ENCODE measurements at regions not wholly inside any gene's neighbourhood (a gene's known extent, or its start where the extent isn't known, plus 50 kb on each side); places are given as distances from the start of the nearest gene placed in this dataset.

DNA sequence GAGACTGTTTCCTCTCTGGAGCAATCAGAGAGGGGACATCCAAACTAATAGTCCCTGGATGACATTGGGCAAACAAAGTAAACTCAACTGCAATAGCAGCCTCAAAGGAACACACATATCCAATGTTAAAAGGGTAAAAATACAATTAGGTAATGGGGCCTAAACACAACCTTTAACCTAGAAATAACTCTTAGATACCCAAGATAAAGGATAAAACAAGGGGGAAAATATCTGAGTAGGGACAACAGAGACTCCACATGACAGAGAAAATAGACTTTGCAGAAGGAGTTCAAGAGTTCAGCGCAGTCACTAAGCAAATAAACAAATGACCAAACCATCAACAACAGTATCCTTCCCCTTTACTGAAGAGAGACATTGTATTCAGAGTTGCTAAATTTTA is 149.3 kb downstream of the FBXO4 start:
- TF ChIP-seq, protein P1, sequence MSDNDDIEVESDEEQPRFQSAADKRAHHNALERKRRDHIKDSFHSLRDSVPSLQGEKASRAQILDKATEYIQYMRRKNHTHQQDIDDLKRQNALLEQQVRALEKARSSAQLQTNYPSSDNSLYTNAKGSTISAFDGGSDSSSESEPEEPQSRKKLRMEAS (IDR thresholded peaks at IDR 0.05; ENCODE audit: low read depth, low read length): no peak
- no peak for TF ChIP-seq POLR2A (IDR thresholded peaks at IDR 0.05; ENCODE audit: extremely low read depth, insufficient read length)
- TF ChIP-seq, protein P2, sequence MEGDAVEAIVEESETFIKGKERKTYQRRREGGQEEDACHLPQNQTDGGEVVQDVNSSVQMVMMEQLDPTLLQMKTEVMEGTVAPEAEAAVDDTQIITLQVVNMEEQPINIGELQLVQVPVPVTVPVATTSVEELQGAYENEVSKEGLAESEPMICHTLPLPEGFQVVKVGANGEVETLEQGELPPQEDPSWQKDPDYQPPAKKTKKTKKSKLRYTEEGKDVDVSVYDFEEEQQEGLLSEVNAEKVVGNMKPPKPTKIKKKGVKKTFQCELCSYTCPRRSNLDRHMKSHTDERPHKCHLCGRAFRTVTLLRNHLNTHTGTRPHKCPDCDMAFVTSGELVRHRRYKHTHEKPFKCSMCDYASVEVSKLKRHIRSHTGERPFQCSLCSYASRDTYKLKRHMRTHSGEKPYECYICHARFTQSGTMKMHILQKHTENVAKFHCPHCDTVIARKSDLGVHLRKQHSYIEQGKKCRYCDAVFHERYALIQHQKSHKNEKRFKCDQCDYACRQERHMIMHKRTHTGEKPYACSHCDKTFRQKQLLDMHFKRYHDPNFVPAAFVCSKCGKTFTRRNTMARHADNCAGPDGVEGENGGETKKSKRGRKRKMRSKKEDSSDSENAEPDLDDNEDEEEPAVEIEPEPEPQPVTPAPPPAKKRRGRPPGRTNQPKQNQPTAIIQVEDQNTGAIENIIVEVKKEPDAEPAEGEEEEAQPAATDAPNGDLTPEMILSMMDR (IDR thresholded peaks at IDR 0.05; ENCODE audit: low read depth, low read length): no peak

Measured in NB4 (cell line).